Choroid plexus epithelial cell (primary cell): ENCODE measurements at regions not wholly inside any gene's neighbourhood (a gene's known extent, or its start where the extent isn't known, plus 50 kb on each side); places are given as distances from the start of the nearest gene placed in this dataset.
A peak's percentile ranks its signal among the peaks of the same experiment; 100 is the strongest.
"Not testable (repeated sequence)": the region's sequence is repeated elsewhere in the genome, so short reads cannot be mapped to it uniquely, and the experiment has no call there.

Experiments
- DNase-seq: peaks from one replicate; pipeline ENCODE4 v3.0.0-alpha.2; 2010; ENCODE audit warnings: low read depth
- H3K4me3 ChIP-seq: 2 replicates; pipeline ENCODE4 v1.5.1; 2011; ENCODE audit warnings: low read depth, mild to moderate bottlenecking, control low read depth, low read length, moderate library complexity
- CTCF ChIP-seq: conservative IDR thresholded peaks from 2 replicates; pipeline ENCODE4 v1.5.1; 2011; ENCODE audit warnings: low read depth, mild to moderate bottlenecking, control low read depth, inconsistent platforms, low read length, moderate library complexity

- peak; percentile 59 for DNase-seq
- no peak overlapping the region for H3K4me3 ChIP-seq
- no peak for TF ChIP-seq CTCF
Observed at GRCh38 chr14:89673512-89674225, 256.6 kb upstream of the FOXN3 start.

GRCh38 chr14:89672636-89673511 is 255.8 kb upstream of the FOXN3 start:
- no peak for DNase-seq
- no peak for TF ChIP-seq CTCF
- no peak overlapping the region for H3K4me3 ChIP-seq

GRCh38 chr14:89669193-89669592 is 252.2 kb upstream of the FOXN3 start:
- H3K4me3 ChIP-seq = no peak overlapping the region
- no peak for TF ChIP-seq CTCF
- no peak for DNase-seq

GRCh38 chr14:89667983-89668382 is 250.9 kb upstream of the FOXN3 start:
- no peak for TF ChIP-seq CTCF
- no peak for DNase-seq
- no peak overlapping the region for H3K4me3 ChIP-seq

GRCh38 chr14:89665300-89666081 is 248.5 kb upstream of the FOXN3 start:
- H3K4me3 ChIP-seq, DNase-seq: not testable (repeated sequence)

- no peak for TF ChIP-seq CTCF
- no peak overlapping the region for H3K4me3 ChIP-seq
- DNase-seq = no peak
Observed at GRCh38 chr14:89661392-89661791, 244.4 kb upstream of the FOXN3 start.

GRCh38 chr14:89660625-89661233 is 243.7 kb upstream of the FOXN3 start:
- H3K4me3 ChIP-seq, DNase-seq: not testable (repeated sequence)
